GM23338 (cell line): ENCODE measurements at regions not wholly inside any gene's neighbourhood (a gene's known extent, or its start where the extent isn't known, plus 50 kb on each side); places are given as distances from the start of the nearest gene placed in this dataset.

Experiments used
- ATAC-seq: fragments of 200-7000 bp; cut with Tn5 transposase; 3 replicates; pipeline ENCODE4 v1.9.1; 2020
- DNase-seq: peaks from one replicate; pipeline ENCODE4 v3.0.0-alpha.2; 2015; ENCODE audit warnings: low spot score
- H2AFZ ChIP-seq: fragments of 200-600 bp; sonication (generic); 2 replicates; pipeline ENCODE4 v1.8.0; 2016; ENCODE audit warnings: antibody characterized with exemption, mild to moderate bottlenecking, moderate library complexity
- H3F3A ChIP-seq: fragments of 200-600 bp; sonication (generic); replicated peaks from 2 replicates; pipeline ENCODE4 v1.8.0; 2017; ENCODE audit warnings: antibody characterized with exemption, mixed run types, low read depth
- H3K27ac ChIP-seq: fragments of 200-600 bp; sonication (generic); 2 replicates; pipeline ENCODE4 v1.6.1; 2016; ENCODE audit warnings: low read depth
- H3K27me3 ChIP-seq: fragments of 200-600 bp; sonication (generic); 2 replicates; pipeline ENCODE4 v1.8.0; 2016; ENCODE audit warnings: mild to moderate bottlenecking, mixed run types, moderate library complexity; ENCODE audit not compliant: insufficient read depth
- H3K36me3 ChIP-seq: fragments of 200-600 bp; sonication (generic); 2 replicates; pipeline ENCODE4 v1.8.0; 2016; ENCODE audit warnings: mild to moderate bottlenecking; ENCODE audit not compliant: insufficient read depth
- H3K4me1 ChIP-seq: fragments of 200-600 bp; sonication (generic); 2 replicates; pipeline ENCODE4 v1.8.0; 2016; ENCODE audit warnings: mild to moderate bottlenecking, moderate library complexity; ENCODE audit not compliant: insufficient read depth
- H3K4me2 ChIP-seq: fragments of 200-600 bp; sonication (generic); 2 replicates; pipeline ENCODE4 v1.7.1; 2017; ENCODE audit warnings: mixed run types
- H3K4me3 ChIP-seq: fragments of 200-600 bp; sonication (generic); 2 replicates; pipeline ENCODE4 v1.6.1; 2016; ENCODE audit warnings: mixed run types
- H3K79me2 ChIP-seq: fragments of 200-600 bp; sonication (generic); replicated peaks from 2 replicates; pipeline ENCODE4 v1.8.0; 2017; ENCODE audit warnings: mild to moderate bottlenecking; ENCODE audit not compliant: insufficient read depth
- H3K9me2 ChIP-seq: fragments of 200-600 bp; sonication (generic); 2 replicates; pipeline ENCODE4 v1.8.0; 2017; ENCODE audit not compliant: insufficient read depth
- H4K20me1 ChIP-seq: fragments of 200-600 bp; sonication (generic); replicated peaks from 2 replicates; pipeline ENCODE4 v1.8.0; 2017; ENCODE audit warnings: mild to moderate bottlenecking; ENCODE audit not compliant: insufficient read depth
- H3K27ac Mint-ChIP-seq: 2 replicates; pipeline ENCODE4 v1.8.0; 2020; ENCODE audit warnings: inconsistent platforms, mild to moderate bottlenecking, moderate library complexity, mixed read lengths
- H3K27me3 Mint-ChIP-seq: 3 replicates; pipeline ENCODE4 v1.8.0; 2022; ENCODE audit warnings: low read depth, mild to moderate bottlenecking, moderate library complexity, mixed read lengths, inconsistent platforms; ENCODE audit not compliant: insufficient read depth, poor library complexity
- H3K36me3 Mint-ChIP-seq: 3 replicates; pipeline ENCODE4 v1.8.0; 2021; ENCODE audit warnings: low read depth, mild to moderate bottlenecking, inconsistent platforms, moderate library complexity, mixed read lengths
- H3K4me1 Mint-ChIP-seq: 3 replicates; pipeline ENCODE4 v1.8.0; 2020; ENCODE audit warnings: mild to moderate bottlenecking, inconsistent platforms, mixed read lengths
- H3K4me3 Mint-ChIP-seq: 3 replicates; pipeline ENCODE4 v1.8.0; 2021; ENCODE audit warnings: moderate library complexity, mild to moderate bottlenecking, inconsistent platforms, mixed read lengths
- H3K9me3 Mint-ChIP-seq: 3 replicates; pipeline ENCODE4 v1.8.0; 2020; ENCODE audit warnings: moderate library complexity, mild to moderate bottlenecking, inconsistent platforms, mixed read lengths
- CREB1 ChIP-seq: fragments of 250-450 bp; sonication (Bioruptor Pico); IDR thresholded peaks from 2 replicates; pipeline ENCODE4 v1.5.0; 2020; ENCODE audit warnings: low read depth, mild to moderate bottlenecking, moderate library complexity
- EZH2 ChIP-seq: fragments of 200-600 bp; sonication (generic); IDR thresholded peaks from one replicate; pipeline ENCODE4 v1.8.0; 2017; ENCODE audit warnings: antibody characterized with exemption, mild to moderate bottlenecking, low read depth; ENCODE audit not compliant: unreplicated experiment
- EZH2phosphoT487 ChIP-seq: fragments of 200-600 bp; sonication (generic); IDR thresholded peaks from one replicate; pipeline ENCODE4 v1.8.1; 2018; ENCODE audit warnings: antibody characterized with exemption; ENCODE audit not compliant: unreplicated experiment
- JUNB ChIP-seq: IDR thresholded peaks from one replicate; pipeline ENCODE4 v1.6.1; 2016; ENCODE audit warnings: antibody characterized with exemption; ENCODE audit not compliant: unreplicated experiment
- NANOG ChIP-seq: IDR thresholded peaks from 2 replicates; pipeline ENCODE4 v1.6.1; 2016; ENCODE audit warnings: antibody characterized with exemption, borderline replicate concordance
- ZNF331 ChIP-seq: fragments of 250-450 bp; sonication (Bioruptor Pico); IDR thresholded peaks from 2 replicates; pipeline ENCODE4 v1.5.0; 2020; ENCODE audit warnings: low read depth, mild to moderate bottlenecking, moderate library complexity
- TF ChIP-seq, protein P1 (sequence below): IDR thresholded peaks from 2 replicates; pipeline ENCODE4 v1.6.1; 2016; ENCODE audit warnings: antibody characterized with exemption
- TF ChIP-seq, protein P2 (sequence below): fragments of 250-450 bp; sonication (Bioruptor Pico); IDR thresholded peaks from 2 replicates; pipeline ENCODE4 v1.5.0; 2020; ENCODE audit warnings: mild to moderate bottlenecking, moderate library complexity
- TF ChIP-seq, protein P3 (sequence below): IDR thresholded peaks from one replicate; pipeline ENCODE4 v1.6.1; 2018; ENCODE audit warnings: antibody characterized with exemption; ENCODE audit not compliant: unreplicated experiment

DNA sequence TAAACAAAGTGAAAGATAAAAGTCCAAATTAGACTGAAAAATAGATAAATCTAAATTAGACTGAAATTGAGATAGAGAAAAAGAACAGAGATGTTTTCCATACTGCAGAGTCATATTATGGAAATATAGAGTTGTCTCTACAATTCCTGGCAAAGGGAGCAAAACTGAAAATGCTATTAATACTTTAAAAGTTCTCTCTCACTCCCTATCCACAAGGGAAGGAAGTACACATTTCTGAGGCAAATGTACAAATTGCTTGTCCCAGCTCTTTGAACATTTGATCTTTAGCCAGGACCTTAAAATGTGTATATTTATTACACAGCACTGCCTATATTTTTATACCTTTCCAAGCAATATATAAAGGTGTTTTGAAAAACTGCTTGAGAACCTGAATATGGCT is 225.1 kb upstream of the SEMA6D start:
- H2AFZ ChIP-seq: no peak overlapping the region
- no peaks in the 10 kb centered on the region for H3K79me2 ChIP-seq
- H3K36me3 ChIP-seq: no peaks in the 10 kb centered on the region
- H3K36me3 Mint-ChIP-seq: no peaks in the 10 kb centered on the region
- no peaks in the 10 kb centered on the region for H3K4me1 ChIP-seq
- TF ChIP-seq, protein P1, sequence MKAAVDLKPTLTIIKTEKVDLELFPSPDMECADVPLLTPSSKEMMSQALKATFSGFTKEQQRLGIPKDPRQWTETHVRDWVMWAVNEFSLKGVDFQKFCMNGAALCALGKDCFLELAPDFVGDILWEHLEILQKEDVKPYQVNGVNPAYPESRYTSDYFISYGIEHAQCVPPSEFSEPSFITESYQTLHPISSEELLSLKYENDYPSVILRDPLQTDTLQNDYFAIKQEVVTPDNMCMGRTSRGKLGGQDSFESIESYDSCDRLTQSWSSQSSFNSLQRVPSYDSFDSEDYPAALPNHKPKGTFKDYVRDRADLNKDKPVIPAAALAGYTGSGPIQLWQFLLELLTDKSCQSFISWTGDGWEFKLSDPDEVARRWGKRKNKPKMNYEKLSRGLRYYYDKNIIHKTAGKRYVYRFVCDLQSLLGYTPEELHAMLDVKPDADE: no peak
- TF ChIP-seq, protein P2, sequence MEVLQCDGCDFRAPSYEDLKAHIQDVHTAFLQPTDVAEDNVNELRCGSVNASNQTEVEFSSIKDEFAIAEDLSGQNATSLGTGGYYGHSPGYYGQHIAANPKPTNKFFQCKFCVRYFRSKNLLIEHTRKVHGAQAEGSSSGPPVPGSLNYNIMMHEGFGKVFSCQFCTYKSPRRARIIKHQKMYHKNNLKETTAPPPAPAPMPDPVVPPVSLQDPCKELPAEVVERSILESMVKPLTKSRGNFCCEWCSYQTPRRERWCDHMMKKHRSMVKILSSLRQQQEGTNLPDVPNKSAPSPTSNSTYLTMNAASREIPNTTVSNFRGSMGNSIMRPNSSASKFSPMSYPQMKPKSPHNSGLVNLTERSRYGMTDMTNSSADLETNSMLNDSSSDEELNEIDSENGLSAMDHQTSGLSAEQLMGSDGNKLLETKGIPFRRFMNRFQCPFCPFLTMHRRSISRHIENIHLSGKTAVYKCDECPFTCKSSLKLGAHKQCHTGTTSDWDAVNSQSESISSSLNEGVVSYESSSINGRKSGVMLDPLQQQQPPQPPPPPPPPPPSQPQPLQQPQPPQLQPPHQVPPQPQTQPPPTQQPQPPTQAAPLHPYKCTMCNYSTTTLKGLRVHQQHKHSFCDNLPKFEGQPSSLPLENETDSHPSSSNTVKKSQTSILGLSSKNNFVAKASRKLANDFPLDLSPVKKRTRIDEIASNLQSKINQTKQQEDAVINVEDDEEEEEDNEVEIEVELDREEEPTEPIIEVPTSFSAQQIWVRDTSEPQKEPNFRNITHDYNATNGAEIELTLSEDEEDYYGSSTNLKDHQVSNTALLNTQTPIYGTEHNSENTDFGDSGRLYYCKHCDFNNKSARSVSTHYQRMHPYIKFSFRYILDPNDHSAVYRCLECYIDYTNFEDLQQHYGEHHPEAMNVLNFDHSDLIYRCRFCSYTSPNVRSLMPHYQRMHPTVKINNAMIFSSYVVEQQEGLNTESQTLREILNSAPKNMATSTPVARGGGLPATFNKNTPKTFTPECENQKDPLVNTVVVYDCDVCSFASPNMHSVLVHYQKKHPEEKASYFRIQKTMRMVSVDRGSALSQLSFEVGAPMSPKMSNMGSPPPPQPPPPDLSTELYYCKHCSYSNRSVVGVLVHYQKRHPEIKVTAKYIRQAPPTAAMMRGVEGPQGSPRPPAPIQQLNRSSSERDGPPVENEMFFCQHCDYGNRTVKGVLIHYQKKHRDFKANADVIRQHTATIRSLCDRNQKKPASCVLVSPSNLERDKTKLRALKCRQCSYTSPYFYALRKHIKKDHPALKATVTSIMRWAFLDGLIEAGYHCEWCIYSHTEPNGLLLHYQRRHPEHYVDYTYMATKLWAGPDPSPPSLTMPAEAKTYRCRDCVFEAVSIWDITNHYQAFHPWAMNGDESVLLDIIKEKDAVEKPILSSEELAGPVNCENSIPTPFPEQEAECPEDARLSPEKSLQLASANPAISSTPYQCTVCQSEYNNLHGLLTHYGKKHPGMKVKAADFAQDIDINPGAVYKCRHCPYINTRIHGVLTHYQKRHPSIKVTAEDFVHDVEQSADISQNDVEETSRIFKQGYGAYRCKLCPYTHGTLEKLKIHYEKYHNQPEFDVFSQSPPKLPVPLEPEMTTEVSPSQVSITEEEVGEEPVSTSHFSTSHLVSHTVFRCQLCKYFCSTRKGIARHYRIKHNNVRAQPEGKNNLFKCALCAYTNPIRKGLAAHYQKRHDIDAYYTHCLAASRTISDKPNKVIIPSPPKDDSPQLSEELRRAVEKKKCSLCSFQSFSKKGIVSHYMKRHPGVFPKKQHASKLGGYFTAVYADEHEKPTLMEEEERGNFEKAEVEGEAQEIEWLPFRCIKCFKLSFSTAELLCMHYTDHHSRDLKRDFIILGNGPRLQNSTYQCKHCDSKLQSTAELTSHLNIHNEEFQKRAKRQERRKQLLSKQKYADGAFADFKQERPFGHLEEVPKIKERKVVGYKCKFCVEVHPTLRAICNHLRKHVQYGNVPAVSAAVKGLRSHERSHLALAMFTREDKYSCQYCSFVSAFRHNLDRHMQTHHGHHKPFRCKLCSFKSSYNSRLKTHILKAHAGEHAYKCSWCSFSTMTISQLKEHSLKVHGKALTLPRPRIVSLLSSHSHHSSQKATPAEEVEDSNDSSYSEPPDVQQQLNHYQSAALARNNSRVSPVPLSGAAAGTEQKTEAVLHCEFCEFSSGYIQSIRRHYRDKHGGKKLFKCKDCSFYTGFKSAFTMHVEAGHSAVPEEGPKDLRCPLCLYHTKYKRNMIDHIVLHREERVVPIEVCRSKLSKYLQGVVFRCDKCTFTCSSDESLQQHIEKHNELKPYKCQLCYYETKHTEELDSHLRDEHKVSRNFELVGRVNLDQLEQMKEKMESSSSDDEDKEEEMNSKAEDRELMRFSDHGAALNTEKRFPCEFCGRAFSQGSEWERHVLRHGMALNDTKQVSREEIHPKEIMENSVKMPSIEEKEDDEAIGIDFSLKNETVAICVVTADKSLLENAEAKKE: no peak
- TF ChIP-seq, protein P3, sequence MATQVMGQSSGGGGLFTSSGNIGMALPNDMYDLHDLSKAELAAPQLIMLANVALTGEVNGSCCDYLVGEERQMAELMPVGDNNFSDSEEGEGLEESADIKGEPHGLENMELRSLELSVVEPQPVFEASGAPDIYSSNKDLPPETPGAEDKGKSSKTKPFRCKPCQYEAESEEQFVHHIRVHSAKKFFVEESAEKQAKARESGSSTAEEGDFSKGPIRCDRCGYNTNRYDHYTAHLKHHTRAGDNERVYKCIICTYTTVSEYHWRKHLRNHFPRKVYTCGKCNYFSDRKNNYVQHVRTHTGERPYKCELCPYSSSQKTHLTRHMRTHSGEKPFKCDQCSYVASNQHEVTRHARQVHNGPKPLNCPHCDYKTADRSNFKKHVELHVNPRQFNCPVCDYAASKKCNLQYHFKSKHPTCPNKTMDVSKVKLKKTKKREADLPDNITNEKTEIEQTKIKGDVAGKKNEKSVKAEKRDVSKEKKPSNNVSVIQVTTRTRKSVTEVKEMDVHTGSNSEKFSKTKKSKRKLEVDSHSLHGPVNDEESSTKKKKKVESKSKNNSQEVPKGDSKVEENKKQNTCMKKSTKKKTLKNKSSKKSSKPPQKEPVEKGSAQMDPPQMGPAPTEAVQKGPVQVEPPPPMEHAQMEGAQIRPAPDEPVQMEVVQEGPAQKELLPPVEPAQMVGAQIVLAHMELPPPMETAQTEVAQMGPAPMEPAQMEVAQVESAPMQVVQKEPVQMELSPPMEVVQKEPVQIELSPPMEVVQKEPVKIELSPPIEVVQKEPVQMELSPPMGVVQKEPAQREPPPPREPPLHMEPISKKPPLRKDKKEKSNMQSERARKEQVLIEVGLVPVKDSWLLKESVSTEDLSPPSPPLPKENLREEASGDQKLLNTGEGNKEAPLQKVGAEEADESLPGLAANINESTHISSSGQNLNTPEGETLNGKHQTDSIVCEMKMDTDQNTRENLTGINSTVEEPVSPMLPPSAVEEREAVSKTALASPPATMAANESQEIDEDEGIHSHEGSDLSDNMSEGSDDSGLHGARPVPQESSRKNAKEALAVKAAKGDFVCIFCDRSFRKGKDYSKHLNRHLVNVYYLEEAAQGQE: no peak
- no peak for TF ChIP-seq ZNF331 (CRISPR knock-in tag)
- no peak for TF ChIP-seq NANOG
- TF ChIP-seq EZH2: no peak
- no peak for TF ChIP-seq EZH2phosphoT487
- no peak for TF ChIP-seq JUNB
- no peak for TF ChIP-seq CREB1 (CRISPR knock-in tag)
- no peaks in the 10 kb centered on the region for H3K27me3 Mint-ChIP-seq
- no peaks in the 10 kb centered on the region for H3F3A ChIP-seq
- H3K9me3 Mint-ChIP-seq: no peaks in the 10 kb centered on the region
- H3K4me3 Mint-ChIP-seq: no peak overlapping the region
- peaks cover 3% of the 10 kb centered on the region for H3K4me1 Mint-ChIP-seq
- no peaks in the 10 kb centered on the region for H4K20me1 ChIP-seq
- H3K9me2 ChIP-seq: no peaks in the 10 kb centered on the region
- H3K27ac Mint-ChIP-seq: no peak overlapping the region
- ATAC-seq: no peak
- H3K27ac ChIP-seq: no peak overlapping the region
- H3K27me3 ChIP-seq: no peaks in the 10 kb centered on the region
- H3K4me2 ChIP-seq: no peak overlapping the region
- no peak for DNase-seq
- H3K4me3 ChIP-seq: no peak overlapping the region
